ENCODE measurements at regions not wholly inside any gene's neighbourhood (a gene's known extent, or its start where the extent isn't known, plus 50 kb on each side); places are given as distances from the start of the nearest gene placed in this dataset.

DNA sequence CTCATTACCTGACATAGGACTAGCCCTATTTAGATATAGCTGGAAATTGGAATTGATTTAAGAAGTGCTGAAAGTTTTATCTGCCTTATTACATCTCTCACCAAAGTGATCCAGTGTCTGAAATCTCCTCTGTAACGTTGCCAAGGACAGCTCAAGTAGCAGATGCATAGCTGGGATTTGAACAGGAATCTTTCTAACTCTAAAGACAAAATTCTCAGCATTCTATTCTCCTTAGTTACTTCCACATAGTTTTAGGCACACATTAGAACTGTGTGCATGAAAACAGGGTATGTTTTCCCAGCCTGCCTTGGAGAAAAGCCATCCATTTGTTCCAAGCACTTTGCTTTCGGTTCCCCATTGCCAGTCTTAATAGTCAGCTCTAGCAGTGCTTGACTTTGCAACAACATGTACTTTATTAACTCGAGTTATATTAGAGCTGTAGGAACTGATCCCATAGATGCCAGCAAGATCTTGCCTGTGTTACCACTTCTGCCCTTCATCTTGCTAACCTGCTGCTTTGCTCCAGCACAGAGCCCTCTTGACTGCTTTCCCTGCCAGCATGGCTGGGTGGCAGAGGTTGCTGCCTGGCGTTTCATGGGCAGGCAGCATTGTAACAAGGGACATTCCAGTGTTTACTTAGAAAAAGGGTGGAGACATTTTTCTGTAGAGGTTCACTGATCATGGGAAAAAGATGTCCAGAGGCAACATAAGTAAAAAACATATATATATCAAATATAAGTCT, 56.1 kb upstream of the STMND1 start:
- no TSS peak for BruUV-seq (replicated peaks)
- Histone ChIP-seq H3K4me3 (replicated peaks in 1 of 3; ENCODE audit: insufficient read depth in 1 of 3, low read depth in 1 of 3, low read length in 3 of 3) (no peak overlapping the region), H3K4me1 (ENCODE audit: control insufficient read depth, extremely low read depth, insufficient read depth, low read length) (peaks cover 7% of the 10 kb centered on the region), H3K9ac (replicated peaks; ENCODE audit: extremely low read depth, insufficient read depth, low read length) (no peak overlapping the region), H3K4me2 (ENCODE audit: insufficient read depth, low read length) (no peak overlapping the region), H2AFZ (ENCODE audit: low read depth, low read length) (no peak overlapping the region), H4K20me1 (replicated peaks; ENCODE audit: control insufficient read depth, extremely low read depth, insufficient read depth, low read length) (no peaks in the 10 kb centered on the region), H3K9me3 (replicated peaks; ENCODE audit: control insufficient read depth, insufficient read depth, low read length) (no peaks in the 10 kb centered on the region), H3K79me2 (ENCODE audit: control insufficient read depth, insufficient read depth, low read length) (no peaks in the 10 kb centered on the region), H3K36me3 (ENCODE audit: control insufficient read depth in 2 of 2, extremely low read depth in 1 of 2, insufficient read depth in 2 of 2, low read length in 2 of 2) (no peaks in the 10 kb centered on the region), H3K9me1 (replicated peaks; ENCODE audit: control insufficient read depth, extremely low read depth, insufficient read depth, low read length) (no peaks in the 10 kb centered on the region), H3K27me3 (ENCODE audit: control insufficient read depth in 2 of 2, insufficient read depth in 2 of 2, low read length in 2 of 2) (peaks cover 0 to 3% of the 10 kb centered on the region in 2 experiments), H3K27ac (ENCODE audit: insufficient read depth, low read depth, low read length) (no peak overlapping the region)
- FAIRE-seq (no peak), DNase-seq (ENCODE audit: low read depth, low spot score) (peak; percentile 6)
- ChIA-PET POLR2A (no interaction called here), CTCF (interaction anchor here (1.6 to 2.2 kb wide), 2 partner anchors 13 to 41 kb away, joined by 5 to 7 read pairs; no protein-coding TSS in a partner anchor)
- TF ChIP-seq POLR2A (IDR thresholded peaks at IDR 0.05; ENCODE audit: low read depth, low read length) (no peak), MYC (IDR thresholded peaks at IDR 0.05; ENCODE audit: low read depth, low read length) (no peak), FOS (IDR thresholded peaks at IDR 0.05; ENCODE audit: borderline replicate concordance, insufficient read depth, low read length) (no peak), JUN (IDR thresholded peaks at IDR 0.05; ENCODE audit: borderline replicate concordance, insufficient read depth, insufficient read length, low read depth) (no peak), POLR2AphosphoS5 (IDR thresholded peaks at IDR 0.05; ENCODE audit: insufficient read depth, low read depth, low read length) (no peak), EZH2 (IDR thresholded peaks at IDR 0.05; ENCODE audit: borderline replicate concordance, low read depth, low read length, severe bottlenecking) (no peak)
- TF ChIP-seq, protein P1, sequence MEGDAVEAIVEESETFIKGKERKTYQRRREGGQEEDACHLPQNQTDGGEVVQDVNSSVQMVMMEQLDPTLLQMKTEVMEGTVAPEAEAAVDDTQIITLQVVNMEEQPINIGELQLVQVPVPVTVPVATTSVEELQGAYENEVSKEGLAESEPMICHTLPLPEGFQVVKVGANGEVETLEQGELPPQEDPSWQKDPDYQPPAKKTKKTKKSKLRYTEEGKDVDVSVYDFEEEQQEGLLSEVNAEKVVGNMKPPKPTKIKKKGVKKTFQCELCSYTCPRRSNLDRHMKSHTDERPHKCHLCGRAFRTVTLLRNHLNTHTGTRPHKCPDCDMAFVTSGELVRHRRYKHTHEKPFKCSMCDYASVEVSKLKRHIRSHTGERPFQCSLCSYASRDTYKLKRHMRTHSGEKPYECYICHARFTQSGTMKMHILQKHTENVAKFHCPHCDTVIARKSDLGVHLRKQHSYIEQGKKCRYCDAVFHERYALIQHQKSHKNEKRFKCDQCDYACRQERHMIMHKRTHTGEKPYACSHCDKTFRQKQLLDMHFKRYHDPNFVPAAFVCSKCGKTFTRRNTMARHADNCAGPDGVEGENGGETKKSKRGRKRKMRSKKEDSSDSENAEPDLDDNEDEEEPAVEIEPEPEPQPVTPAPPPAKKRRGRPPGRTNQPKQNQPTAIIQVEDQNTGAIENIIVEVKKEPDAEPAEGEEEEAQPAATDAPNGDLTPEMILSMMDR (IDR thresholded peaks at IDR 0.05; ENCODE audit: extremely low read depth in 1 of 2, insufficient read depth in 1 of 2, low read depth in 1 of 2, low read length in 2 of 2), result no peak
- TF ChIP-seq, protein P2, sequence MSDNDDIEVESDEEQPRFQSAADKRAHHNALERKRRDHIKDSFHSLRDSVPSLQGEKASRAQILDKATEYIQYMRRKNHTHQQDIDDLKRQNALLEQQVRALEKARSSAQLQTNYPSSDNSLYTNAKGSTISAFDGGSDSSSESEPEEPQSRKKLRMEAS (IDR thresholded peaks at IDR 0.05; ENCODE audit: insufficient read depth, insufficient read length), result no peak
- intact Hi-C loops (cut with micrococcal nuclease), result no loop called here
- dilution Hi-C loops (cut with MboI; ENCODE audit: extremely low pct_ligation_motif_present, low sequenced_read_pairs), result no loop called here

Data from endothelial cell of umbilical vein (primary cell).